HFF-Myc (cell line): ENCODE measurements at regions not wholly inside any gene's neighbourhood (a gene's known extent, or its start where the extent isn't known, plus 50 kb on each side); places are given as distances from the start of the nearest gene placed in this dataset.

Experiments
- DNase-seq: peaks from one replicate; pipeline ENCODE4 v3.0.0-alpha.2; 2011; ENCODE audit warnings: low read depth; ENCODE audit errors: extremely low read depth
- H3K4me3 ChIP-seq: replicated peaks from 2 replicates; pipeline ENCODE4 v1.5.1; 2011; ENCODE audit warnings: low read depth, mild to moderate bottlenecking, control low read depth, low read length
- TF ChIP-seq, protein P1 (sequence below): IDR thresholded peaks from 2 replicates; pipeline ENCODE4 v1.5.1; 2012; ENCODE audit warnings: mild to moderate bottlenecking, low read depth, low read length, control low read depth; ENCODE audit errors: missing control alignments

DNA sequence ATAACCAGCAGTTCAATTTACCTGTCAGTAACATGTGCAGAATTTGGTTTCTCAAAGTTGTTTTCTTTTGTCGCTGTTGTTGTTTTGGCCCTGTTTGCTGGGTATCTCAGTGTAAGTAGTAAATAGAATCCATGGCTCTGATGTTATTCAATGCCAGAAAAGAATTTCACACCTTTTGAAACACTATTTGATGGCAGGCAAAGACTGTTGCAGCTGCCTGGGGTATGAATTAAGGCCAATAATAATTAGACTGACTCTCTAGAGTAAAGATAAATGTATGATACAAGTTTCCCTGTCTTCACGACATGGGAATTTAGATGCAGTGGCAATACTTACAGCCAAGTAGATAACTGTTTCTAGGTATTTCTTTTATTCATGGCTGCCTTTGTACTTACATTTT lies 281.4 kb downstream of the CD83 start:
- TF ChIP-seq, protein P1, sequence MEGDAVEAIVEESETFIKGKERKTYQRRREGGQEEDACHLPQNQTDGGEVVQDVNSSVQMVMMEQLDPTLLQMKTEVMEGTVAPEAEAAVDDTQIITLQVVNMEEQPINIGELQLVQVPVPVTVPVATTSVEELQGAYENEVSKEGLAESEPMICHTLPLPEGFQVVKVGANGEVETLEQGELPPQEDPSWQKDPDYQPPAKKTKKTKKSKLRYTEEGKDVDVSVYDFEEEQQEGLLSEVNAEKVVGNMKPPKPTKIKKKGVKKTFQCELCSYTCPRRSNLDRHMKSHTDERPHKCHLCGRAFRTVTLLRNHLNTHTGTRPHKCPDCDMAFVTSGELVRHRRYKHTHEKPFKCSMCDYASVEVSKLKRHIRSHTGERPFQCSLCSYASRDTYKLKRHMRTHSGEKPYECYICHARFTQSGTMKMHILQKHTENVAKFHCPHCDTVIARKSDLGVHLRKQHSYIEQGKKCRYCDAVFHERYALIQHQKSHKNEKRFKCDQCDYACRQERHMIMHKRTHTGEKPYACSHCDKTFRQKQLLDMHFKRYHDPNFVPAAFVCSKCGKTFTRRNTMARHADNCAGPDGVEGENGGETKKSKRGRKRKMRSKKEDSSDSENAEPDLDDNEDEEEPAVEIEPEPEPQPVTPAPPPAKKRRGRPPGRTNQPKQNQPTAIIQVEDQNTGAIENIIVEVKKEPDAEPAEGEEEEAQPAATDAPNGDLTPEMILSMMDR, result no peak
- DNase-seq, result no peak
- H3K4me3 ChIP-seq, result no peak overlapping the region

DNA sequence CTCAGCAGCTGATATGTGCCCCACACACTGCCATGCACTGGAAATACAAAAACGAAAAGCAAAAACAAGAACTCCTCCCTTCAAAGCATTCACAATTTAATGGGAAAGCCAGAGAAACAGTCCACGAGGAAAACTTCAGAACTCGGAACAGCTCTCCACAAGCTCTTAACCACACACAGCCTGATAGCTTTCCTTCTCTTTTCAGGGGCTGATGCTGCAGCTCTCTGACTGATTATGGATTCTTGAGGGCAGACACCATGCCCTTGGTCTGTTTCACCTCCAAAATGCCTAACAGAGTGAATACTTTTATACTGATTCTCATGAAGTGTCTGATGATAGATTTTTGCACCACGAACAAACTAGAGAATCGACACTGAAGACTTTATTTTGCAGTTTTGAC lies 282.1 kb downstream of the CD83 start:
- DNase-seq, result no peak
- TF ChIP-seq, protein P1, result no peak

DNA sequence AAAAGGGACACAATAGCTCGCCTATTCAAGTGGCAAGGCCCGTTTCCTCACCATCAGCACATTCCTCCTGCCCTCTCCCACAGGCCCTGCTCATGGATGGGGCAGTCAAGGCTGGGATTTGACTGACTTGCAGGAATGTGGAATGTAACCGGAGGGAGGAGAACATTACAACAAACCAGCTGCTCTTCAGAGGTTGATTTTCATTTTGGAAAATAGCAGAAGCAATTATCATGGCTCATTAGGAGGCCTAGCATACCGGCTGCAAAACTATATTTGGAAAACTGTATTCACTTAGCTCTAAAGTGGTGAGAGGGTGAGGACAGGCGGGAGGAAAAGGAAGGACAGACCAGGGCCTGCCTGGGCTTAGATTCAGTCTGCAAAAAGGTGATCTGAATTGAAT lies 283.7 kb downstream of the CD83 start:
- no peak overlapping the region for H3K4me3 ChIP-seq
- TF ChIP-seq, protein P1, result no peak
- no peak for DNase-seq

More for the DNA sequence above, 282.1 kb downstream of the CD83 start:
- H3K4me3 ChIP-seq, result no peak overlapping the region

DNA sequence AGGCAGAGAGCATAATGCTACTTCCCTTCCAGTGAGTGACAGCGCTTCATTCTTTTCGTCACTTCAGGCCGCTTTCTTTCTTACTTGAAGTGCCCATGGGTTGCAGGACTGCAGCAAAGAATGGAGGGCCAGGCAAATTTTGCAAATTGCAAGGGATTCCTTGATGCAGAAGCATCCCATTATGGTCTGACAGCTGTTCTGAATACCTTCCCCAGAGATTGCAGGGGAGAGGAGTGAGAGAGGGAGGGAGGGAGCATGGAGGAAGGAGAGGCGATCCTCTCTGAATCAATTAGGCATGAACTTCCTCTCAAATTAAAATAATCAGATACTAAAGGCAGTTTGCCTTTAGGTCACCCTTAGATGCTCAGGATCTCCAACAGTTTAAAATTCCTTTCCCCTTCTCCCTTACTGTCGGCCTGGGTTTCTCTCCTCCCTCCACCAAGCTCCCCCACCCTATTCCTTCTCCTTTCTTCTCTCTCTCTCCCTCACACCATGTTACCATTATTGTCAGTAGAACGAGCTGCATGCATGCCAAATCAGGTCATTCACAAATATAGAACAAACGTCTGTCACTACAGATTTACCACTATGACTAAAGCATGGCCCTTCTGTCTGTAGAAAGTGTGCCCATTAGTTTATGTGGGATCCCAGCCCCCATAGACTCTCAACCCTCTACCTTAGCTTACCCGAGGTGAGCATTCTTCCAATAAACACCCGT lies 289.2 kb downstream of the CD83 start:
- TF ChIP-seq, protein P1, result no peak
- DNase-seq, result no peak
- no peak overlapping the region for H3K4me3 ChIP-seq

DNA sequence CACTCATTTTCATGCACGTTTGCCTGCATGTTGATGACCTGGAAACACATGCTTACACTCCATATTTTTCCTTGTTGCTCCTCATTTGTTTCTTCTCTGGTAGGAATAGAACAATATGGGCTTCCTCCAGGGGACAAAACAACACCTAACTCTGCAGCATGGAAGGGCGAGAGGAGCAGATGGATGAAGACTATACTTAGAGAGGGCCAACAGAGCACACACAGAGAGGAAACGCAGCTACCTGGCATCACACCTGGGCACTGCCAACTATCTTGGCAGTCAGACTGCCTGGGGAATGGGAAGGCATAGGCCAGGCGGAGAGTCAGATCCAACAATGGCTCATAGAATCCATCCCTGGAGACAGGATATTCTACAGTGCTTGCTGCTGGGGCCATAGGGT lies 290.9 kb downstream of the CD83 start:
- H3K4me3 ChIP-seq, result no peak overlapping the region
- no peak for DNase-seq
- TF ChIP-seq, protein P1, result no peak

DNA sequence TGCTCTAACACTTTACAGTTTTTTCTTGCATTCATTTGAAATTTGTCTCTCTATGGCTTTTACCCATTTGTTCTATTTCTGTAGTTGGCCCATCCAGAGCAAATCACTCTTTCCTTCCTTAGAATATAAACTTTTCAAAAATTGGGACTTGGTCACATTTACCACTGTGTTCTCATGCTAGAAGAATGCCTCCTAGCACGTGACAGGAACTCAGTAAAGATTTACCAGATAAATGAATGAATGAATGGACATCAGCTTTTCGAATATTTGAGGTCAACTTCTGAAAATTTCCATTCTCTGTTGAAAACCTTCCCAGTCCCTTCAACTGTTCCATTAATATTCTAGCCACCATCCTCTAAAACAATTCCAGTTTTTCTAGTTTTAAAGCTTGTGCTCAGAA lies 294.5 kb downstream of the CD83 start:
- DNase-seq, result no peak
- H3K4me3 ChIP-seq, result no peak overlapping the region
- TF ChIP-seq, protein P1, result no peak

DNA sequence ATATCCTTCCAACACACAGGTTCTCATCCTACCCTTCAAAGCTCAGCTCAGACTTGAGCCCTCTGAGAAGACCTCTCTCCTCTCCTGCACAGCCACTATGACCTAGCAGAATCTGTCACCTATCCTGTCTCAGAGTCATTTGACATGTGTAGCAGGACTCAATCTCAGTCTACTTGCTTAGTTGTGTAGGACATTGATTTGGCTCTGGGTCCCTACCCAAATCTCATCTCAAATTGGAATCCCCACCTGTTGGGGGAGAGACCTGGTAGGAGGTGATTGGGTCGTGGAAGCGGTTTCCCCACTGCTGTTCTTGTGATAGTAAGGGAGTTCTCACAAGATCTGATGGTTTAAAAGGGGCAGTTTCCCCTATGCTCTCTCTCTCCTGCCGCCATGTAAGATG lies 297.9 kb downstream of the CD83 start:
- no peak for DNase-seq
- TF ChIP-seq, protein P1, result no peak
- no peak overlapping the region for H3K4me3 ChIP-seq
